PC-9 (cell line): ENCODE measurements at regions not wholly inside any gene's neighbourhood (a gene's known extent, or its start where the extent isn't known, plus 50 kb on each side); places are given as distances from the start of the nearest gene placed in this dataset.

ENCODE experiments used
- BruUV-seq: library from RNA; stranded (reverse); fragments of 400-500 nt; replicated peaks from 2 replicates; lab custom pipeline; 2021; lab: Mats Ljungman, UMichigan
- CTCF ChIA-PET: fragments of 300-600 bp; sonication (Branson Sonifier 250); formaldehyde crosslinking; loops from one replicate; lab custom pipeline; 2022; ENCODE audit warnings: antibody characterized with exemption; lab: Charles Lee
- POLR2A ChIA-PET: fragments of 300-600 bp; sonication (Branson Sonifier 250); formaldehyde crosslinking; loops from one replicate; lab custom pipeline; 2022; ENCODE audit warnings: antibody characterized with exemption; ENCODE audit not compliant: unreplicated experiment; lab: Charles Lee
- DNase-seq, 2 experiments: peaks; one replicate each; pipeline versions ENCODE4 v3.0.0 to v3.0.0-alpha.2; 2015 to 2022; ENCODE audit warnings: mixed read lengths in 1 of 2
- H2AFZ ChIP-seq: fragments of 200-600 bp; sonication (generic); 2 replicates; pipeline ENCODE4 v1.8.1; 2017; ENCODE audit warnings: antibody characterized with exemption
- H3F3A ChIP-seq: fragments of 200-600 bp; sonication (generic); 2 replicates; pipeline ENCODE4 v1.8.1; 2017; ENCODE audit warnings: antibody characterized with exemption, mild to moderate bottlenecking, low read depth; ENCODE audit not compliant: insufficient read depth
- H3K27ac ChIP-seq: fragments of 200-600 bp; sonication (generic); 2 replicates; pipeline ENCODE4 v1.6.1; 2016; ENCODE audit warnings: mixed run types
- H3K27me3 ChIP-seq: fragments of 200-600 bp; sonication (generic); 2 replicates; pipeline ENCODE4 v1.6.1; 2016; ENCODE audit warnings: low read depth, mixed run types; ENCODE audit not compliant: insufficient read depth
- H3K36me3 ChIP-seq: fragments of 200-600 bp; sonication (generic); 2 replicates; pipeline ENCODE4 v1.6.1; 2016; ENCODE audit warnings: low read depth, mixed run types
- H3K4me1 ChIP-seq: fragments of 200-600 bp; sonication (generic); replicated peaks from 2 replicates; pipeline ENCODE4 v1.6.1; 2016; ENCODE audit warnings: mixed run types; ENCODE audit not compliant: insufficient read depth
- H3K4me2 ChIP-seq: fragments of 200-600 bp; sonication (generic); 2 replicates; pipeline ENCODE4 v1.6.1; 2017; ENCODE audit warnings: mixed run types
- H3K4me3 ChIP-seq: fragments of 200-600 bp; sonication (generic); 2 replicates; pipeline ENCODE4 v1.6.1; 2016; ENCODE audit warnings: mixed run types
- H3K79me2 ChIP-seq: fragments of 200-600 bp; sonication (generic); 2 replicates; pipeline ENCODE4 v1.6.1; 2017; ENCODE audit warnings: low read depth, mixed run types
- H3K9me2 ChIP-seq: fragments of 200-600 bp; sonication (generic); 2 replicates; pipeline ENCODE4 v1.8.1; 2017; ENCODE audit warnings: mild to moderate bottlenecking; ENCODE audit not compliant: insufficient read depth
- H3K9me3 ChIP-seq: fragments of 200-600 bp; sonication (generic); 2 replicates; pipeline ENCODE4 v1.8.1; 2016; ENCODE audit warnings: low read depth; ENCODE audit not compliant: insufficient read depth
- H4K20me1 ChIP-seq: fragments of 200-600 bp; sonication (generic); 2 replicates; pipeline ENCODE4 v1.8.1; 2017; ENCODE audit not compliant: insufficient read depth
- CTCF ChIP-seq: fragments of 200-600 bp; sonication (generic); conservative IDR thresholded peaks from 2 replicates; pipeline ENCODE4 v1.6.1; 2017; ENCODE audit warnings: mixed run types, antibody characterized with exemption, mild to moderate bottlenecking, moderate library complexity
- EZH2 ChIP-seq: fragments of 200-600 bp; sonication (generic); IDR thresholded peaks from 2 replicates; pipeline ENCODE4 v1.8.0; 2017; ENCODE audit warnings: antibody characterized with exemption, low read depth
- intact Hi-C: fragments of 100-400 bp; cut with micrococcal nuclease; formaldehyde crosslinking; loops from one replicate; pipeline ENCODE4 v1.10.0; 2022; ENCODE audit not compliant: unreplicated experiment

GRCh38 chr13:40130871-40131636, 475.6 kb downstream of the COG6 start:
- intact Hi-C loops = no loop called here
- POLR2A ChIA-PET = no interaction called here
- Histone ChIP-seq H3K36me3 (no peaks in the 10 kb centered on the region), H3K4me1 (no peaks in the 10 kb centered on the region; the same call in 1 of the 2 replicates), H3K9me2 (no peaks in the 10 kb centered on the region), H3K4me2 (no peak overlapping the region), H2AFZ (no peak overlapping the region), H3K4me3 (no peak overlapping the region), H3F3A (no peaks in the 10 kb centered on the region), H3K27me3 (no peaks in the 10 kb centered on the region), H4K20me1 (no peaks in the 10 kb centered on the region), H3K79me2 (no peaks in the 10 kb centered on the region), H3K27ac (no peak overlapping the region), H3K9me3 (no peaks in the 10 kb centered on the region)
- CTCF ChIA-PET = no interaction called here
- TF ChIP-seq CTCF = no peak
- TF ChIP-seq EZH2 = no peak
- no TSS peak for BruUV-seq
- peak in 1 of 2 experiments; percentile 66 for DNase-seq

GRCh38 chr13:40132249-40132648, 476.8 kb downstream of the COG6 start:
- Histone ChIP-seq H3K27me3 (no peaks in the 10 kb centered on the region), H3K79me2 (no peaks in the 10 kb centered on the region), H3K9me3 (no peaks in the 10 kb centered on the region), H3K9me2 (no peaks in the 10 kb centered on the region), H3K4me3 (no peak overlapping the region), H3F3A (no peaks in the 10 kb centered on the region), H3K27ac (no peak overlapping the region), H3K4me2 (no peak overlapping the region), H3K4me1 (no peaks in the 10 kb centered on the region; the same call in 1 of the 2 replicates), H3K36me3 (no peaks in the 10 kb centered on the region), H2AFZ (no peak overlapping the region), H4K20me1 (no peaks in the 10 kb centered on the region)
- TF ChIP-seq EZH2 = no peak
- TF ChIP-seq CTCF = no peak
- intact Hi-C loops = no loop called here
- CTCF ChIA-PET = no interaction called here
- POLR2A ChIA-PET = no interaction called here
- no peak for DNase-seq
- no TSS peak for BruUV-seq

- CTCF ChIA-PET = no interaction called here
- no peak overlapping the region for H2AFZ ChIP-seq
- DNase-seq = no peak
Measured at GRCh38 chr13:40136896-40137295, 481.4 kb downstream of the COG6 start.

More at GRCh38 chr13:40136896-40137295, 481.4 kb downstream of the COG6 start:
- H3K4me2 ChIP-seq = no peak overlapping the region
- no peaks in the 10 kb centered on the region for H4K20me1 ChIP-seq
- H3K27me3 ChIP-seq = no peaks in the 10 kb centered on the region
- no peaks in the 10 kb centered on the region for H3K9me2 ChIP-seq
- no peaks in the 10 kb centered on the region for H3K36me3 ChIP-seq
- H3F3A ChIP-seq = no peaks in the 10 kb centered on the region
- H3K4me3 ChIP-seq = no peak overlapping the region
- no peak overlapping the region for H3K27ac ChIP-seq
- H3K4me1 ChIP-seq = no peaks in the 10 kb centered on the region; the same call in 1 of the 2 replicates
- intact Hi-C loops = no loop called here
- POLR2A ChIA-PET = no interaction called here
- TF ChIP-seq CTCF (no peak), EZH2 (no peak)
- no peaks in the 10 kb centered on the region for H3K9me3 ChIP-seq
- BruUV-seq = no TSS peak
- no peaks in the 10 kb centered on the region for H3K79me2 ChIP-seq
